Thyroid gland (tissue), 4 donors: ENCODE measurements at regions not wholly inside any gene's neighbourhood (a gene's known extent, or its start where the extent isn't known, plus 50 kb on each side); places are given as distances from the start of the nearest gene placed in this dataset.

Experiments
- POLR2A ChIP-seq, 2 donors: fragments of 450-650 bp; IDR thresholded peaks; one replicate each; pipeline ENCODE4 v1.6.1; 2017; ENCODE audit warnings: antibody characterized with exemption in 2 of 2, mild to moderate bottlenecking in 2 of 2, moderate library complexity in 1 of 2
- TF ChIP-seq, protein P1 (sequence below), 6 experiments: fragments of 200-600 bp in 3 of 6; fragments of 450-650 bp in 3 of 6; sonication (generic) in 3 of 6; IDR thresholded peaks; one replicate each; pipeline ENCODE4 v1.5.1; 2016 to 2019; ENCODE audit warnings: antibody characterized with exemption in 6 of 6, mild to moderate bottlenecking in 2 of 6, inconsistent platforms in 1 of 6, moderate library complexity in 1 of 6

DNA sequence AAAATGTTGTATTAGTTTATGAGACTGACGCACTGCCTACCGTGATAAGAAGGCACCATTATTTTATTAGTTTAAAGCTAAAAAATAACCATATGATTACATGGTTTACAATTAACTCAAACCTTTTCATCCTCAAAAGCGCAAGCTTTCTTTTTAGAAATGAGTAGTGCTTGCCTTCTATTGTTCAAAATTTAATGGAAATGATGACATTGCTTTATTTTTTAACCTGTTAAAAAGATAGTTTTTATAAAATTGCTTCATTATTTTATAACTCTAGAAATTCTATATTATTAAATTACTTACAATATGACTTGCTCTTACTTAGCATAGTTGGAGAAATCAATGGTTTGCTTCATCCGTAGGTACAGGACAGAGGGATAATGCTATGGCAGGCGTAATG is 78.7 kb upstream of the HDDC2 start:
- no peak for TF ChIP-seq POLR2A (IDR thresholded peaks at IDR 0.05)
- TF ChIP-seq, protein P1, sequence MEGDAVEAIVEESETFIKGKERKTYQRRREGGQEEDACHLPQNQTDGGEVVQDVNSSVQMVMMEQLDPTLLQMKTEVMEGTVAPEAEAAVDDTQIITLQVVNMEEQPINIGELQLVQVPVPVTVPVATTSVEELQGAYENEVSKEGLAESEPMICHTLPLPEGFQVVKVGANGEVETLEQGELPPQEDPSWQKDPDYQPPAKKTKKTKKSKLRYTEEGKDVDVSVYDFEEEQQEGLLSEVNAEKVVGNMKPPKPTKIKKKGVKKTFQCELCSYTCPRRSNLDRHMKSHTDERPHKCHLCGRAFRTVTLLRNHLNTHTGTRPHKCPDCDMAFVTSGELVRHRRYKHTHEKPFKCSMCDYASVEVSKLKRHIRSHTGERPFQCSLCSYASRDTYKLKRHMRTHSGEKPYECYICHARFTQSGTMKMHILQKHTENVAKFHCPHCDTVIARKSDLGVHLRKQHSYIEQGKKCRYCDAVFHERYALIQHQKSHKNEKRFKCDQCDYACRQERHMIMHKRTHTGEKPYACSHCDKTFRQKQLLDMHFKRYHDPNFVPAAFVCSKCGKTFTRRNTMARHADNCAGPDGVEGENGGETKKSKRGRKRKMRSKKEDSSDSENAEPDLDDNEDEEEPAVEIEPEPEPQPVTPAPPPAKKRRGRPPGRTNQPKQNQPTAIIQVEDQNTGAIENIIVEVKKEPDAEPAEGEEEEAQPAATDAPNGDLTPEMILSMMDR (IDR thresholded peaks at IDR 0.05) = no peak
